ENCODE measurements at regions not wholly inside any gene's neighbourhood (a gene's known extent, or its start where the extent isn't known, plus 50 kb on each side); places are given as distances from the start of the nearest gene placed in this dataset.
A peak's percentile ranks its signal among the peaks of the same experiment; 100 is the strongest.
"Not testable (repeated sequence)": the region's sequence is repeated elsewhere in the genome, so short reads cannot be mapped to it uniquely, and the experiment has no call there.

- Histone ChIP-seq H3K36me3 (ENCODE audit: control insufficient read depth, insufficient read depth, low read length) (no peaks in the 10 kb centered on the region), H3K27me3 (ENCODE audit: control insufficient read depth, insufficient read depth, low read length) (no peaks in the 10 kb centered on the region), H3K4me2 (ENCODE audit: extremely low read depth, insufficient read depth, low read length) (no peak overlapping the region), H3K4me1 (ENCODE audit: control insufficient read depth, extremely low read depth, insufficient read depth, low read length) (no peaks in the 10 kb centered on the region), H4K20me1 (ENCODE audit: control insufficient read depth, extremely low read depth, insufficient read depth, low read length) (no peaks in the 10 kb centered on the region), H3K4me3 (replicated peaks in 1 of 4; ENCODE audit: control extremely low read depth in 1 of 4, insufficient read depth in 1 of 4, low read depth in 3 of 4, low read length in 4 of 4) (no peak overlapping the region), H3K9me3 (ENCODE audit: control insufficient read depth, insufficient read depth, low read depth, low read length) (no peaks in the 10 kb centered on the region), H3K79me2 (ENCODE audit: control insufficient read depth, insufficient read depth, low read length) (no peaks in the 10 kb centered on the region), H2AFZ (ENCODE audit: low read length) (no peak overlapping the region), H3K9ac (ENCODE audit: insufficient read depth, low read length) (no peak overlapping the region), H3K27ac (ENCODE audit: insufficient read depth, low read length) (no peak overlapping the region)
- no peak for DNase-seq (ENCODE audit: low read depth in 2 of 2)
- TF ChIP-seq CTCF (conservative IDR thresholded peaks at IDR 0.05 in 1 of 2, IDR thresholded peaks at IDR 0.05 in 1 of 2; ENCODE audit: low read depth in 1 of 2, low read length in 2 of 2), result no peak
- TF ChIP-seq EZH2 (IDR thresholded peaks at IDR 0.05; ENCODE audit: low read length, missing control alignments), result no peak
These were observed 575.7 kb upstream of the CDH11 start for GRCh38 chr16:65697521-65697920.

GRCh38 chr16:65697065-65697464, 575.2 kb upstream of the CDH11 start:
- H2AFZ ChIP-seq (ENCODE audit: low read length), result no peak overlapping the region
- H4K20me1 ChIP-seq (ENCODE audit: control insufficient read depth, extremely low read depth, insufficient read depth, low read length), result no peaks in the 10 kb centered on the region
- H3K27me3 ChIP-seq (ENCODE audit: control insufficient read depth, insufficient read depth, low read length), result no peaks in the 10 kb centered on the region
- no peaks in the 10 kb centered on the region for H3K4me1 ChIP-seq (ENCODE audit: control insufficient read depth, extremely low read depth, insufficient read depth, low read length)
- H3K36me3 ChIP-seq (ENCODE audit: control insufficient read depth, insufficient read depth, low read length), result no peaks in the 10 kb centered on the region
- H3K27ac ChIP-seq (ENCODE audit: insufficient read depth, low read length), result no peak overlapping the region
- no peak overlapping the region for H3K4me3 ChIP-seq (replicated peaks in 1 of 4; ENCODE audit: control extremely low read depth in 1 of 4, insufficient read depth in 1 of 4, low read depth in 3 of 4, low read length in 4 of 4)
- TF ChIP-seq EZH2 (IDR thresholded peaks at IDR 0.05; ENCODE audit: low read length, missing control alignments) (no peak), CTCF (conservative IDR thresholded peaks at IDR 0.05 in 1 of 2, IDR thresholded peaks at IDR 0.05 in 1 of 2; ENCODE audit: low read depth in 1 of 2, low read length in 2 of 2) (peak; percentile 6 to 12)
- DNase-seq (ENCODE audit: low read depth in 2 of 2), result no peak
- no peak overlapping the region for H3K9ac ChIP-seq (ENCODE audit: insufficient read depth, low read length)
- H3K79me2 ChIP-seq (ENCODE audit: control insufficient read depth, insufficient read depth, low read length), result no peaks in the 10 kb centered on the region
- H3K4me2 ChIP-seq (ENCODE audit: extremely low read depth, insufficient read depth, low read length), result no peak overlapping the region
- H3K9me3 ChIP-seq (ENCODE audit: control insufficient read depth, insufficient read depth, low read depth, low read length), result no peaks in the 10 kb centered on the region

- not testable (repeated sequence) for H3K79me2 ChIP-seq (ENCODE audit: control insufficient read depth, insufficient read depth, low read length); H3K36me3 ChIP-seq (ENCODE audit: control insufficient read depth, insufficient read depth, low read length); H3K27ac ChIP-seq (ENCODE audit: insufficient read depth, low read length); H3K4me2 ChIP-seq (ENCODE audit: extremely low read depth, insufficient read depth, low read length); DNase-seq (ENCODE audit: low read depth in 2 of 2); H3K9me3 ChIP-seq (ENCODE audit: control insufficient read depth, insufficient read depth, low read depth, low read length); H3K27me3 ChIP-seq (ENCODE audit: control insufficient read depth, insufficient read depth, low read length); H4K20me1 ChIP-seq (ENCODE audit: control insufficient read depth, extremely low read depth, insufficient read depth, low read length); H3K4me3 ChIP-seq (replicated peaks in 1 of 4; ENCODE audit: control extremely low read depth in 1 of 4, insufficient read depth in 1 of 4, low read depth in 3 of 4, low read length in 4 of 4); H2AFZ ChIP-seq (ENCODE audit: low read length); H3K9ac ChIP-seq (ENCODE audit: insufficient read depth, low read length); H3K4me1 ChIP-seq (ENCODE audit: control insufficient read depth, extremely low read depth, insufficient read depth, low read length)
These were observed 570.0 kb upstream of the CDH11 start for GRCh38 chr16:65691846-65692245.
